Gastroesophageal sphincter (tissue), 3 donors: ENCODE measurements at regions not wholly inside any gene's neighbourhood (a gene's known extent, or its start where the extent isn't known, plus 50 kb on each side); places are given as distances from the start of the nearest gene placed in this dataset.

Experiments
- EP300 ChIP-seq: sonication (generic); formaldehyde crosslinking; IDR thresholded peaks from one replicate; pipeline ENCODE4 v1.6.1; 2017; ENCODE audit warnings: antibody characterized with exemption, mild to moderate bottlenecking
- POLR2A ChIP-seq, 2 donors: fragments of 450-650 bp; IDR thresholded peaks; one replicate each; pipeline ENCODE4 v1.6.1; 2017; ENCODE audit warnings: antibody characterized with exemption in 2 of 2, mild to moderate bottlenecking in 2 of 2, moderate library complexity in 1 of 2
- TF ChIP-seq, protein P1 (sequence below), 4 experiments: fragments of 200-600 bp in 2 of 4; fragments of 450-650 bp in 2 of 4; sonication (generic) in 1 of 4; IDR thresholded peaks; one replicate each; pipeline ENCODE4 v1.5.1; 2017 to 2019; ENCODE audit warnings: antibody characterized with exemption in 4 of 4, mild to moderate bottlenecking in 2 of 4, moderate library complexity in 2 of 4

- TF ChIP-seq, protein P1, sequence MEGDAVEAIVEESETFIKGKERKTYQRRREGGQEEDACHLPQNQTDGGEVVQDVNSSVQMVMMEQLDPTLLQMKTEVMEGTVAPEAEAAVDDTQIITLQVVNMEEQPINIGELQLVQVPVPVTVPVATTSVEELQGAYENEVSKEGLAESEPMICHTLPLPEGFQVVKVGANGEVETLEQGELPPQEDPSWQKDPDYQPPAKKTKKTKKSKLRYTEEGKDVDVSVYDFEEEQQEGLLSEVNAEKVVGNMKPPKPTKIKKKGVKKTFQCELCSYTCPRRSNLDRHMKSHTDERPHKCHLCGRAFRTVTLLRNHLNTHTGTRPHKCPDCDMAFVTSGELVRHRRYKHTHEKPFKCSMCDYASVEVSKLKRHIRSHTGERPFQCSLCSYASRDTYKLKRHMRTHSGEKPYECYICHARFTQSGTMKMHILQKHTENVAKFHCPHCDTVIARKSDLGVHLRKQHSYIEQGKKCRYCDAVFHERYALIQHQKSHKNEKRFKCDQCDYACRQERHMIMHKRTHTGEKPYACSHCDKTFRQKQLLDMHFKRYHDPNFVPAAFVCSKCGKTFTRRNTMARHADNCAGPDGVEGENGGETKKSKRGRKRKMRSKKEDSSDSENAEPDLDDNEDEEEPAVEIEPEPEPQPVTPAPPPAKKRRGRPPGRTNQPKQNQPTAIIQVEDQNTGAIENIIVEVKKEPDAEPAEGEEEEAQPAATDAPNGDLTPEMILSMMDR (IDR thresholded peaks at IDR 0.05) = no peak
- no peak for TF ChIP-seq EP300
- no peak for TF ChIP-seq POLR2A (IDR thresholded peaks at IDR 0.05)
Observed at GRCh38 chr1:104435255-104435654, 685.6 kb downstream of the AMY1C start.
